Thoracic aorta (tissue), 2 donors: ENCODE measurements at regions not wholly inside any gene's neighbourhood (a gene's known extent, or its start where the extent isn't known, plus 50 kb on each side); places are given as distances from the start of the nearest gene placed in this dataset.

ENCODE experiments used
- ATAC-seq: fragments of 150-250 bp; one replicate; pipeline ENCODE4 v1.8.0; 2017; ENCODE audit warnings: low read depth; ENCODE audit not compliant: insufficient number of reproducible peaks, low FRiP score
- DNase-seq: peaks from one replicate; pipeline ENCODE4 v3.0.0-alpha.2; 2020; ENCODE audit warnings: low spot score
- H3K27ac ChIP-seq, 2 donors: fragments of 200-600 bp; sonication (generic); 1 replicate in 1 of 2; 2 replicates in 1 of 2; pipeline ENCODE4 v1.5.1; 2016; ENCODE audit warnings: mild to moderate bottlenecking in 2 of 2, moderate library complexity in 2 of 2
- H3K27me3 ChIP-seq: fragments of 200-600 bp; sonication (generic); replicated peaks from 2 replicates; pipeline ENCODE4 v1.6.0; 2016; ENCODE audit warnings: mild to moderate bottlenecking; ENCODE audit not compliant: insufficient read depth
- H3K36me3 ChIP-seq: fragments of 200-600 bp; sonication (generic); one replicate; pipeline ENCODE4 v1.5.1; 2016
- H3K4me1 ChIP-seq, 2 donors: fragments of 200-600 bp; sonication (generic); 1 replicate in 1 of 2; 2 replicates in 1 of 2; pipeline versions ENCODE4 v1.5.1 to v1.6.0; 2016; ENCODE audit warnings: low read depth in 2 of 2, mild to moderate bottlenecking in 1 of 2; ENCODE audit not compliant: control insufficient read depth in 1 of 2
- H3K4me3 ChIP-seq: fragments of 200-600 bp; sonication (generic); 2 replicates; pipeline ENCODE4 v1.5.1; 2016; ENCODE audit warnings: mild to moderate bottlenecking
- H3K9me3 ChIP-seq: fragments of 200-600 bp; sonication (generic); 2 replicates; pipeline ENCODE4 v1.5.1; 2016
- TF ChIP-seq, protein P1 (sequence below): fragments of 200-600 bp; sonication (generic); IDR thresholded peaks from one replicate; pipeline ENCODE4 v1.5.1; 2019; ENCODE audit warnings: antibody characterized with exemption

DNA sequence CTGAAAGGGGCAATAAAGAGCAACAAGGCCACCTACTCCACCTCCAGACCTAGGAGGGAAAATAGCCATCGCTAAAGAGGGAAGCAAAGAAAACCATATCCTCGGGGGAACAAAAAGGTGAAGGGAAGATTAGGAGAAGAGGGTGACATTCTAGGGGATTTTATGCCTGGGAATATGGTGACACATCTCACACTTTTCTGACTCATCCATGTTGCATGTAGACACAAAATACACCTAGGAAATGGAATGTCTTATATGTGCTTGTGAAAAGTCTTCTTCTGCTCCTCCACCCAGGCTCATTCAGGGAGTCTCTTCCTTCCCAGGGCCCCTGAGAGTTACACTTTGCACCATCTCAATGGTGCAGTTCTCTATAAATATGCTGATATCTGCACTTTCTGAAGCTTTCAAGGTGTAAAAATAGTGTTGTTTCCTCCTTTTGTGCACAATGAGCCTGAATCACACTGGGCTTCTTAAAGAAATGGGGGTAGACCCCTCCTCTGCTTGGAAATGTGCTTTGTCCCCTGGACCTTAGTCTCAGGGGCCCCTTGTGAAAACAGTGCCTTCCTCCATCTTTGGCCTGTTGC, 195.9 kb downstream of the CYYR1 start:
- Histone ChIP-seq H3K4me3 (no peak overlapping the region), H3K27me3 (no peaks in the 10 kb centered on the region), H3K4me1 (no peaks in the 10 kb centered on the region), H3K9me3 (no peaks in the 10 kb centered on the region), H3K27ac (no peak overlapping the region), H3K36me3 (no peaks in the 10 kb centered on the region)
- ATAC-seq (no peak), DNase-seq (no peak)
- TF ChIP-seq, protein P1, sequence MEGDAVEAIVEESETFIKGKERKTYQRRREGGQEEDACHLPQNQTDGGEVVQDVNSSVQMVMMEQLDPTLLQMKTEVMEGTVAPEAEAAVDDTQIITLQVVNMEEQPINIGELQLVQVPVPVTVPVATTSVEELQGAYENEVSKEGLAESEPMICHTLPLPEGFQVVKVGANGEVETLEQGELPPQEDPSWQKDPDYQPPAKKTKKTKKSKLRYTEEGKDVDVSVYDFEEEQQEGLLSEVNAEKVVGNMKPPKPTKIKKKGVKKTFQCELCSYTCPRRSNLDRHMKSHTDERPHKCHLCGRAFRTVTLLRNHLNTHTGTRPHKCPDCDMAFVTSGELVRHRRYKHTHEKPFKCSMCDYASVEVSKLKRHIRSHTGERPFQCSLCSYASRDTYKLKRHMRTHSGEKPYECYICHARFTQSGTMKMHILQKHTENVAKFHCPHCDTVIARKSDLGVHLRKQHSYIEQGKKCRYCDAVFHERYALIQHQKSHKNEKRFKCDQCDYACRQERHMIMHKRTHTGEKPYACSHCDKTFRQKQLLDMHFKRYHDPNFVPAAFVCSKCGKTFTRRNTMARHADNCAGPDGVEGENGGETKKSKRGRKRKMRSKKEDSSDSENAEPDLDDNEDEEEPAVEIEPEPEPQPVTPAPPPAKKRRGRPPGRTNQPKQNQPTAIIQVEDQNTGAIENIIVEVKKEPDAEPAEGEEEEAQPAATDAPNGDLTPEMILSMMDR: no peak

DNA sequence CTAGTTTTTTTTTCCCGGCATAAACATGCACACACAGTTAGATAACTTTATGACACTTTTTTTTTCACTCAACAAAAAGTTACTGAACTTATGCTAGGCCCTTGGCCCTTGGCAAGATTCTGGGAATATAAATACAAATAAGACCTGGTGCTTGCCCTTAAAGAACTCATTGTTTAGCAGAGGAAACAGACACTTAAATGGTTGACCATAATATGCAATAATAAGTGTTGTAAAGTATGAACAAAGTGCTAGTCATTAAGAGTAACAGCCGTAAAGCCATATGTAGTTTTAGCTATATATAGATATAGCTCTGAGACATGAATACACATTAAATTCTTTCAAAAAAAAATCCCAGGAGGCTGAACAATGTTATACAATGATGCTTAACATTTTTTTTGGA, 198.3 kb downstream of the CYYR1 start:
- no peak overlapping the region for H3K4me3 ChIP-seq
- DNase-seq (no peak), ATAC-seq (no peak)
- H3K9me3 ChIP-seq: no peaks in the 10 kb centered on the region
- no peaks in the 10 kb centered on the region for H3K4me1 ChIP-seq
- TF ChIP-seq, protein P1: no peak
- no peaks in the 10 kb centered on the region for H3K36me3 ChIP-seq
- no peak overlapping the region for H3K27ac ChIP-seq
- H3K27me3 ChIP-seq: no peaks in the 10 kb centered on the region

DNA sequence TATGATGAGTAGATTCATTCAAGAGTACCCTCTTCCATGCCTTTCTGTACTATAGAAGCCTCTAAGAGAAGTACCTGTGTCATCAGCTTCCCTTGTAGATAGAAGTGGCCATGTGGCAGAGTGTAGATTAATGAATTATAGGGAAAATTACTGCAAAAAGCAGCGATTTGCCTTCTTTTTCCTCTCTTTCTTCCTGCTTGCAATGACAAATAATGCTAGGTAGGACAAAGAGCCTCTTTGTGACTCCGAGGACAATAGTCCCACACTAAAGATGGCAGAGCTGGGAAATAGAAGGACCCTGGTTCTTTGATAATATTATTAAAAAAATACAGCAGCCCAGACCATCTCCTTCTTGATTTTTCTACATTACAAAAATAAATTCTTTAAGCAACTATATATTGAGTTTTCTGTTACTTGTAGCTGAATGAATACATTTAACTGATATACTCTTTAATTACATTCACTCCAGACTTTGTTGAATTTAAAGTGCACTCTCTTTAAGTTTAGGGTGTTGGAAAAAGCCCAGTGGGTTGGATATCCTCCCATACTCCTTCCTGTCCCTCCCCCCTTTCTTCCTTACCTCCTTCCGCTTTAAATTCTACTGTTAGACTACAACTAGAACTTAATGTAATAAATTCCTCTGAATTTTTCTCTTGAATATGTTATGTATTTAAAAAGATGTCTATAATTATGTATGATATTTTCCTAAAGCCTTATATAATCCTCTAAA, 198.2 kb upstream of the APP start:
- DNase-seq (no peak), ATAC-seq (no peak)
- H3K27me3 ChIP-seq: no peaks in the 10 kb centered on the region
- H3K36me3 ChIP-seq: no peaks in the 10 kb centered on the region
- no peak overlapping the region for H3K4me3 ChIP-seq
- H3K9me3 ChIP-seq: no peaks in the 10 kb centered on the region
- TF ChIP-seq, protein P1: no peak
- H3K27ac ChIP-seq: no peak overlapping the region
- no peaks in the 10 kb centered on the region for H3K4me1 ChIP-seq

DNA sequence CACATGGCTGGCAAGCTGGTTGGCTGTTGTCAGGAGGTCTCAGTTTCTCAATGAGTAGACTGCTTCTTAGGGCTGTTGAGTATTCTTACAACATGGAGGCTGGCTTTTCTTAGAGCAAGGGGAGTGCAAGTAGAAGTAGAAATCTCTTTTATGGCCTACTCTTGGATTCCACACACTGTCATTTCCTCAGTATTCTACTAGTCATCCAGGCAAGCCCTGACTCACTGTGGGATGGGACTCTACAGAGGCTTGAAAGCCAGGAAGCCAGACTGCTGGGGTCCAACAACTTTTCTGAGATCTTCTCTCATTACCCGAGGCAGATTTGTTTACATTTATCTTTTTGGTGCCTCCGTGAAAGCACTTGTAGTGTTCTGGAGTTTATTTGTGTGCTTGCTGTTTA, 196.2 kb upstream of the APP start:
- H3K27me3 ChIP-seq: no peaks in the 10 kb centered on the region
- H3K4me1 ChIP-seq: no peaks in the 10 kb centered on the region
- TF ChIP-seq, protein P1: no peak
- H3K27ac ChIP-seq: no peak overlapping the region
- no peak overlapping the region for H3K4me3 ChIP-seq
- DNase-seq (no peak), ATAC-seq (no peak)
- H3K36me3 ChIP-seq: no peaks in the 10 kb centered on the region
- no peaks in the 10 kb centered on the region for H3K9me3 ChIP-seq

DNA sequence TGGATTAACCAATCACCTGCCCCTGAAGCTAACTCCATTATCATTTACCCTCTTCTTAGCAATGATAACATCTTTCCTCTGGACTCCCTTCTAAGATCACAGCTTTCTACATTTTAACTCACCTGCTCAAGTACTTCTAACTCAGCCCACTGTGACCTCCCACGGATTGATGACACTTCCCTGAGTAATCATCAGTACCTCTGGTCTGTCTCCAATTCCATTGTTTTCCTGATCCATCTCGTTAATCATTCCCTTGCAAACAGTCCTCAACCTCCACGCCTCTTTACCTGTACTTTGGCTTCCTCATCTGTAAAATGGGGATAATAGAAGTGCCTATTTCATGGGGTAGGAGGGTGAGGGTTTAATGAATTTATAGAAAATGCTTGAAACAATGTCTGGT, 195.3 kb upstream of the APP start:
- Histone ChIP-seq H3K27me3 (no peaks in the 10 kb centered on the region), H3K9me3 (no peaks in the 10 kb centered on the region), H3K27ac (no peak overlapping the region), H3K36me3 (no peaks in the 10 kb centered on the region), H3K4me3 (no peak overlapping the region), H3K4me1 (no peaks in the 10 kb centered on the region)
- DNase-seq (no peak), ATAC-seq (no peak)
- TF ChIP-seq, protein P1: no peak
